GM21447 (cell line): ENCODE measurements at regions not wholly inside any gene's neighbourhood (a gene's known extent, or its start where the extent isn't known, plus 50 kb on each side); places are given as distances from the start of the nearest gene placed in this dataset.
"Not testable (repeated sequence)": the region's sequence is repeated elsewhere in the genome, so short reads cannot be mapped to it uniquely, and the experiment has no call there.

Experiments
- ATAC-seq: cut with Tn5 transposase; IDR thresholded peaks from one replicate; pipeline ENCODE4 v1.9.1; 2021; ENCODE audit not compliant: unreplicated experiment

DNA sequence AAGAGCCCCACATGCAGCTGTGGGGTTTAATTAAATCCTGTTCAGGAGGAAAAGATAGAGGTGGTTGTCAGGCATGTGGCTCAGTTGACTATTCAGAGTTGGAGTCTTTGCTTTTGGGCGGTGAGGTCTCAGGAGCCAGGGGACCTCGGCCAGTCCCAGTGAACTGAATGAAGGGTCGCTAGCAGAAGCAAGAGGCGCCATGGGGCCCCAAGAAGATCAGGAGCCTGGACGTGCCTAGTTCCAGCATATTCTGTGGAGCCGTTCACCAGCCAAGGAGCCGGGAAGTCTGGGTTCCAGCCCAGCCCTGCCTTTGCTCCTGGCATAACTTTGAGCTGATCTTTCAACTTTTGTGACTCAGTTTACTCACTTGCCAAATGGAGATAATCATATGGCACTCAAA lies 217.7 kb upstream of the IRF2BP2 start:
- no peak for ATAC-seq

DNA sequence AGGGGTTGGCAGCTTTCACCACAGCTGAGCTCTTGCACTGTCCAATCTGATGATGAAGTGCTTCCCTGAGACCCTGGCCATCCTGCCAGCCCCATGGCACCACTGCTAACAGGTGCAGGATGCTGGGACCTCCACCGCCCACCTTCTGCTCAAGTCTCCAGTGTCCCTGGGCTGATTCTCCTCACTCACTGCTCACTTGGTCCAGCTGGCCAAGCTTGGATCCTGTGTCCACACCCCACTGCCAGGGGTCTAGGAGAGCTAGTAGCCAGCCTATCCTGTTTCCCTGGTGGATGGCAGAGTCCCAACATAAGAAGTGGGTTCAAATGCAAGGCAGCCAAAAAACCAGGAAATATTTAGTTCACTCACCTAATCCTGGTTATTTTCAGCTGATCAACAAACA lies 217.2 kb upstream of the IRF2BP2 start:
- no peak for ATAC-seq

- ATAC-seq = no peak
These were observed 216.4 kb upstream of the IRF2BP2 start for GRCh38 chr1:234826352-234826751.

DNA sequence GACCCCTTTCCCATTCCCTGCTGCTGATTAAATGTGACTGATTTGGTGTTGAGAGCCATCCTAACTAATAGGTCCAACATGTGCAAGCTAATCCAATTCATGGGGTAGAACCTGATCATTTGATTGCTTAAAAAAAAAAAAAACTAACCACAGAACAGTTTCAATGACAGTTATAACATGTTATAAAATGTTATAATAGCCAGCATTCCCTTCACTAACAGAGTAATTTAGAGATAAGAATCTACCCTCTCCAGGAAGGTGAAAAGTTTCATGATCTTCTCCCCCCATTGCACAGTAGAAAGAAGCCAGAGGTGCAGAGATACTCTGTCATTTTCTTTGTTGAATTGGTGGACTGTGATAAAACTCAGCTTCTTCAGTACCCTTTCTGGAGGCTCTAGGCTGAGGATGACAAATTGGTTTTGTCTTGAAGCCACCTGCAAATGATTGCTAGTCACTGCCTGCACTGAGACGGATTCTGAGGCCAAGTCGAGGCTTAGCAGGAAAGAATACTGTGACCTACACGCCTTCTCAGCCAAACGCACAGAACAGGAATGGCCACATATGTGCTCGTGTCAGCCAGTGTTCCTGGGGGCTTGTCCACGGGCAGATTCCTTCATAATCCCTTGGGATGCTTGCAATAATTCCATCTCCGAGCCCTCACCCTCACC lies 215.7 kb upstream of the IRF2BP2 start:
- ATAC-seq = no peak

- ATAC-seq = not testable (repeated sequence)
These were observed 214.9 kb upstream of the IRF2BP2 start for GRCh38 chr1:234824836-234825235.

DNA sequence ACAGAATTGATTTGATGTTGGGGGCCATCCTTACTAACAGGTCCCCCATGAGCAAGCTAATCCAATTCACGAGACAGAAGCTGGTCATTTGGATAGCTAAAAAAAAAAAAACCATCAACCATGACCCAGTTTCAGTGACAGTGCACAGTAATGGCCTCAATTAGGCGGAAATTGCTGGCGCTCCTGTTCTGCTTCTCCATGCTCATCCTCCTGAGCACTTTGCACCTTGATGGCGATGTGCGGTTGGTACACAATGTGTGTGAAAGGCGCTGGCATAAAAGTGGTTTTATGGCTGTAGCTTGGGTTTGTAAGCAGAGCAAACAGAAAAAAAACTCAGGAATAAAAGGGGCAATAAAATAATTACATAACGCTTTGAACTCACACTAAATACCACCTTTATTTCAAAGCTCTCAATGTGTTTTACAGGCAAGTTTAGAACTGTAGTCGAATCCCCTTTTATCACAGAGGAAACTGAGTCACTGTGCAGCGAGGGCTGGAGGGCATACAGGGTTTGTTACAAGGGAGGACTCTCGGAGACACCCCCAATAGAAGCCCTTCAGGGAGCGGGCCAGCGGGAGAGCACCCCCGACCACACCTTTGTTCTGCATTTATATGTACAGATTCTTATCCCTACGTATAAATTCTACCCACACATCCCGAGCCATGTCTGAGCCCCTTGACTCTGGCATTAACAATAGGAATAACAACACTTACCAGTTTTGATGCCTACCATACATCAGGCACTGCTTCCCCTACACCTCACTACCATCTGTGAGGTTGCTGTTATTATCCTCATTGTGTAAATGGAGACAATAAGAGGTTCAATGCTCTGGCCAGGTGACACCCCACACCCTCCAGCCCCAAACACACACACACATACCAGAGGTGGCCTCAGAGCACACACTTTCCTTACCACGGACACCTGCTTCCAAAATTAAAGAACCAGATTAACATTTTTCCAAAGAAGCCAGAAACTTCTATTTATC lies 213.5 kb upstream of the IRF2BP2 start:
- ATAC-seq = no peak

DNA sequence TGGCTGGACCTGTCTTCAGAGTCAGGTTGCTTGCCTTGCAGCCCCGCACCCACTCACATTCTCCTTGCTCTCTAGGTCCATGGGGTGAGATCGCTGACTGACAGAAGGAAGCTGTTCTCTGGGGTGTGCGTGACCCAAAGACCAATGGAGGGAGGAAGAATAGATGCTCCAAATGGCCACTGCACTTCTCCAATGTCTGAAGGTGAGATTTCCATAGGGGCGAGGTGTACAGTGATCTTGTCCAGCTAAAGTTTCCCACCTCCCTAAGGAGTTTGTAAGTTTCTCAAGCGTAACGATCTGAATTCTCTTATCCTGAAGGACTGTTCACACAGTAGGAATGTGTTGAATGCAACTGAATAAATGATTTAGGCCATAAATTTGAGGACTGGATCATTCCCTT lies 211.9 kb upstream of the IRF2BP2 start:
- ATAC-seq = no peak

DNA sequence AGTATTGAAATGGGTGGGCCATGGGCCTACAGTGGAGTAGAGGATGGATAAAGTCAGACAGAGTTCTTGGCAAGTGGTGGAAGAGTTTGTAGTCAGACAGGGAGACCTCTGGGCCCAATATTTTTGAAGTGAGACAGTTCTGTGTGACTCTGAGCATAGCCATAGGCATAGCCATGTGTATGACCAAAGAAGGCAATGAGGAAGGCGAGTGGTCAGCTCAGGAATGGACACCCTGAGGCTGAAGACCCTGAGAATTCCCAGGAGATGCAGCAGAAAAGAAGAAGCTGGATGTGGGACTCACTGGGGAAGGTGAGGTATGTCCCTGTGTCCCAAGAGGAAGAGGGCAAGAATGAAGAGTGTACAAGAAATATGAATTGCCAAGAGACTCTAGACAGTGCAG lies 210.6 kb upstream of the IRF2BP2 start:
- ATAC-seq = no peak

- not testable (repeated sequence) for ATAC-seq
These were observed 209.9 kb upstream of the IRF2BP2 start for GRCh38 chr1:234819845-234820244.

DNA sequence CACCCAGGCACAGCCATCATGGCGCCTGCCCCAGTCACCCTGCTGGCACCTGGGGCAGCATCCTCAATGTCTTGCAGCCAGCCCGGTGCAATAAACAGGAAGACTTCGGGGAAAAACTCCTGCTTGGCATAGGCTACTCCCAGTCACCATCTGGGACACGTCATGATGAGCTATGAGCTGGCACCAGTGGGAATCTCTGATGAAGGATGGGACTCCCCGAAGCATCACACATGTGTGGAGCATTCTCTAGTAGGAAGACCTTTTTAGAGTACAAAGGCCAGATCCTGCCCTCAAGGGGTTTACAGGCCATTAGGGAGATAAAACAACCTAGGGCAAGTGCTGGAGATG lies 208.0 kb upstream of the IRF2BP2 start:
- not testable (repeated sequence) for ATAC-seq

DNA sequence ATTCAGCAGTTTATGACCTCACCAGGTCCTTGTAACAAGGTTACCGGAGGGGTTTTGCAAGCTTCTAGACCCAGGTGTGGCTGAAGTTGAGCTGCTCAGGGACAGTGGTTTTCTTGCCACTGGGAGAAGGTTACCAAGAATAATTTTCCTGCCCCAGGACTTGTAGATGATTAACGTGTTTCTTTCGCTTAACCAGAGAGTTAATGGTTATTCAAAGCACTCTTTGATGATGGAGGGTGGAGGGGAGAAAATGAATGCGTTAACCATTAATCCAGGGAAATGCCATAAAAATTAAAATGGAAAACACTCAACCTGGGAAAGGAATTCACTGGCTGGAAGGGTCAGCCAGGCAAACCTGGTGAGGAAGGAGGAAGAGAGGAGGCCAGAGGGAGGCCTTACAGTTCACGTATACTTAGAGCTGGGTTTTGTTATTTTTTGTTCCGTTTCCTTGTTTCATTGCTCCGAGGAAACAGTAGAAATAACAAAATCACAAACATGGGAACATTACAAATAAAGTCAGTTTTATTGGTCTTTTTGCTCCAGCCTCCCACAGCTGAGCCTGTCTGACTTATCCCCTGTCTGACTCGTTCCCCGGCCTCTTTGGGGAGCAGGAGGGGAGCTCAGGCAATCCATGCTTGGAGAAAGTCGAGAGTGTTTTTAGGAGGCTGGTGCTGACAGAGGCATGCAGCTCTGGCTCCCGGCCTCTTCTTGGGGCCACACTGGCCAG lies 207.5 kb upstream of the IRF2BP2 start:
- ATAC-seq = not testable (repeated sequence)

DNA sequence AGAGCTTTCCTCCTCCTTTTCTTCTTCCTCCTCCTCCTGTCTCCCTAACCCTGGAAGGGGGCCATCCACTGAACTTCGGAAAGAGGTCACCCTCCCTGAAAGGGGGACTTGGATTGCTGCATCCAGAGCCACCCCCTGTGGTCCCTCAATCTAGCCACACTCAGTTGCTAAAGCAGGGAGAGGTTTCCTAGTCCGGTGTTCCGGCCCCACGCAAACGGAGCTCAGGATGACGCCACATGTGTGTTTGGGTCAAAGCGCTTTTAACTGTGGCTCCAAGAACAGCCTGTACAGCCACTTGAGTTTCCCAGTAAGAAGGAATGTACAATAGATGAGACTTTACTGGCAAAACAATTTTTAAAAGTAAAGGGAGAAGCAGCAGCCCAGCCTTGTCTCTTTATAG lies 206.9 kb upstream of the IRF2BP2 start:
- ATAC-seq = not testable (repeated sequence)

GRCh38 chr1:234816186-234816851 lies 206.3 kb upstream of the IRF2BP2 start:
- not testable (repeated sequence) for ATAC-seq

DNA sequence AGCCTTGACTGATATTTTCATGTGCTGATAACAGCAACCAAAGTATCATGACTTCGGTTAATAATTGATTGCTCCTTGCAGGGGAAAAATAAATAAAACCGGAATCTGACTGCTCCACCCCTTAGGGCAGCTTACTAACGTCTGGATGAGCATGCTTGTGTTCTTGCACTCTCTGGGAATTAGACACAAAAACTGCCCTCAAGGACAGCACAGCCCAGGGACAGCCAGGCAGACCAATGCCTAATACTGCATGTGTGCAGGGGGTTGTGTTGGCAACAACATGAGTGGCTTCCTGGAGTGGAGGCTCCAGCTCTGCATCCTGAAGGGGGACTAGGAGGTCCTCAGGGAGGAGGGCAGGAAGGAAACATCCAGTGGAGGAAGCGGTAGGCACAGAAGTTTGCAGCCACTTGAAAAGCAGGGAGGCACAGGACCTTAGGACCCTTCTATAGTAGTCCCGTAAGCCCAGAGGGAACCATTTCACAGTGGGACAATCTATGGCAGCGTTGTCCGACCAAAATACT lies 205.4 kb upstream of the IRF2BP2 start:
- ATAC-seq = not testable (repeated sequence)

DNA sequence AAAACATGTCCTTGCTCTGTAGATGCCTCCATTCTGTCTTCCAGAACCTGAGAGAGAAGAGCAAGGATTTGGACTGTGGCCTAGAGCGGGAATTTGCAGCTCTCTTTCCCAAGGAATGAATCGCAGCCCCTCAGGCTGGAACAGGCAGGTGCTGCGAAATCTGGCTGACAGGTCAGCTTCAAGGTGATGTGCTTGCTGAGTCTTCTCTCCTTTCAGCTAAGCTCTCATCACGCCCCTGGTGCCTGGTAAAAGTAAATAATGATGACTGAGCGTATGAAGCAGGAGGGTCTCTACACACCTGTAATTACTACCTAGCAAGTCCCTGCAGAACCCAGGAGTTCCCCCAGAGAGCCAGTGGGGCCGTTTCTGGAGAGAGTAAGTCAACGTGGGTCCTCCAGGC lies 204.3 kb upstream of the IRF2BP2 start:
- ATAC-seq = not testable (repeated sequence)

DNA sequence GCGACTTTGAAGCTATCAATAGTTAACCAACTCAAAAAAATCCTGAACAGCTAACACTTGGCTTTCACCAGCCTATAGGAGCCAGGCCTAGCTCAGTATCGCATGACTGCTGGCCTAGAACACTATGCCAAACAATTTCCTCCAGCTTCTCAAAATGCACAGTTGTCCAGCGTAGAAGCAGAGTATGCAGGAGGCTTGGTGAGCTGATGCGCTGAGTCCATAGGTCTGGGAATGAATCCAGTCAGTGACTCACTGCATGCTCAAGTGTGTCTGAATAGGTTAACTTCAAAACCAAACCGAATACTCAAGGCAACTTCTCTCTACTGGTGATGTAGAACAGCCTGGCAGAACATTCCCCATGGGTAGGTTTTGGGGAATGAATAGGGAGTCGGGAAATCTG lies 201.8 kb upstream of the IRF2BP2 start:
- not testable (repeated sequence) for ATAC-seq

DNA sequence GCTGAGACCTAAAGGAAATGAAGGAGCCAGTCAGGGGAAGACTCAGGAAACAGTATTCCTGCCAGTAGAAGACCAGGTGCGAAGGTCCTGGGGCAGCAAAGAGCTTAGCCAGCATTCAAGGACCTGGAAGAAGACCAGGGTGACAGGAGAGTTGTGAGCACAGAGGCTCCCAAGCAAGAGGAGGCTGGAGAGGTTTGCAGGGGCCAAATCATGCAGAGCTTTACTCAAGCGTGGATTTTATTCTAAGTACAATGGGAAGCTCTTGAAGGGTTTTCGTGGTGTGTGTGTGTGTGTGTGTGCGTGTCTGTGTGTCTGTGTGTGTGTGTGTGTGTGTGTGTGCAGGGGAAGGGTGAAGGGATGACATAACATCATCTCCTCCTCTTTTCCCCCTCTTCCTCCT lies 200.7 kb upstream of the IRF2BP2 start:
- not testable (repeated sequence) for ATAC-seq

GRCh38 chr1:234809854-234810245 lies 199.9 kb upstream of the IRF2BP2 start:
- ATAC-seq = not testable (repeated sequence)

- ATAC-seq = peak; percentile 83
These were observed 199.2 kb upstream of the IRF2BP2 start for GRCh38 chr1:234808943-234809853.

DNA sequence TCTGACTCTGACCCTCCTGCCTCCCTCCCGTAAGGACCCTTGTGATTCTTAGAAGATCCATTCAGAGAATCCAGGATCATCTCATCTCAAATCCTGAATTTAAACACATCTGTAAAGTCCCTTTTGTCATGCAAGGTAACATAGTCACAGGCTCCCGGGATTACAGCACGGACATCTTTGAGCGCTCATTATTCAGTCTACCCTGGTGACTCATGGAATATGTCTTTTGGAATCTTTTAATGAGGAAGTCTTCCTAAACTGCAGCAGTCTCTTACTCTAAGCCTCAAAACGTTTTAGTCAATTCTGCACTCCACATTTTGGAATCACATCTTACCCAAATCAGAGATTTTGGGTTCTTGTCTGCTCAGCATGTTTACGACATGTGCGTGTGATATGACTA lies 198.5 kb upstream of the IRF2BP2 start:
- ATAC-seq = not testable (repeated sequence)
